Stimulated activated CD4-positive, alpha-beta T cell treated with anti-CD3 and anti-CD28 coated beads, TNF-alpha, amount 100 ng/mL, for 24 hours (primary cell): ENCODE measurements at regions not wholly inside any gene's neighbourhood (a gene's known extent, or its start where the extent isn't known, plus 50 kb on each side); places are given as distances from the start of the nearest gene placed in this dataset.
A peak's percentile ranks its signal among the peaks of the same experiment; 100 is the strongest.

ENCODE experiments used
- DNase-seq, 3 experiments: peaks; one replicate each; pipeline ENCODE4 v3.0.0-alpha.2; 2020; ENCODE audit warnings: low read depth in 3 of 3

DNA sequence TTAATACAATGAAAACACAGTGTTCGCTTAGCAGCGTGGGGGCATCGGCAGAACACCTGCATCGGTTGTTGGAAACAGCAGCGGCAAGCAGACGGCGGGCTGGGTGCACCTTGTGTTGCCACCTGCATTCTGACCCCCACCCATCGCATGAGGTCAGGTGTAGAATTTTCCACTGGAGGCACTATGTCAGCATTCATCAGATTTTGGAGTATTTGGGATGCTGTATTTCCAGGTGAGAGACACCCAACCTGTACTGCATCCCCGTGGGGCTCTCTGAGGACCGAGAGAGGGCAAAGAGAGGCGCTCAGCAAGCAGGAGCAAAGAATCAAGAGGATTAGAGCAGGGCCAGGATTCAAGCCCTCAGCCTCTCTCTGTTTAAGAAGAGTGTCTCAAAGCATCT, 116.4 kb upstream of the MGMT start:
- no peak for DNase-seq

DNA sequence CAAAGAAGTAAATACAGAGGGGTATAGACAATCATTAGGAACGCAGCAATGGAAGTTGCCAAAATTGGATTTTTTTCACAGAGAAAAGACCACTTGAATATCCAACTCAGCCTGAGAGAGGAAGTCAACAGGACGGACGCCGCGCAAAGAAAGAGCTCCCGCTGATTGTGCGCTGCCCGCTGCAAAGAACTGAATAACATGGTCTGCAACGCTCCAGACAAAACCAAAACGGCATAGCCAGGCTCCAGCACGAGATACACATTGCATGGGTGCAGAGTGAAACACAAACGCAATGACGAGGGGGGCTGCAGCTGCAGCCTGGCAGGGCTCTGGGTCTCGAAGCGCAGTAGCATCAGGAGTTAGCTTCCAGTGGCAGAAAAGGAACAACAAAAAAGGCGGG, 113.9 kb upstream of the MGMT start:
- DNase-seq = no peak

DNA sequence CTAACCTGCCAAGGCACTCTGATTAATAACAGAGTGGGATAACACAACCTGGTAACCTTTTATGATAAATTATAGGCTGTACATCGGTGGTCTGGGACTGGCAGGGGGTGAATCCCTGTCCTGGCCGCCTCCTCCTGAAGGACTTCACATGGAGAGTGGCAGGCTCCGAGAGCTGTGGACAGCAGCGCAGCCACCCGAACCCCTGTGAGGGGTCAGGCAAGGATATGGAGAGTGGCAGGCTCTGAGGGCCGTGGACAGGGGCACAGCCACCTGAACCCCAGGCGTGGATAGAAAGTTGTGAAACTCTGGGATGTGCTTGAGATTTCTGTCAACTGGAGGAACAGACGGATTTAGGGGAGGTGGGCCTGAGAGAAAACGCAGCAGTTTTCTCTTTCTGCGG, 107.0 kb upstream of the MGMT start:
- DNase-seq = no peak

DNA sequence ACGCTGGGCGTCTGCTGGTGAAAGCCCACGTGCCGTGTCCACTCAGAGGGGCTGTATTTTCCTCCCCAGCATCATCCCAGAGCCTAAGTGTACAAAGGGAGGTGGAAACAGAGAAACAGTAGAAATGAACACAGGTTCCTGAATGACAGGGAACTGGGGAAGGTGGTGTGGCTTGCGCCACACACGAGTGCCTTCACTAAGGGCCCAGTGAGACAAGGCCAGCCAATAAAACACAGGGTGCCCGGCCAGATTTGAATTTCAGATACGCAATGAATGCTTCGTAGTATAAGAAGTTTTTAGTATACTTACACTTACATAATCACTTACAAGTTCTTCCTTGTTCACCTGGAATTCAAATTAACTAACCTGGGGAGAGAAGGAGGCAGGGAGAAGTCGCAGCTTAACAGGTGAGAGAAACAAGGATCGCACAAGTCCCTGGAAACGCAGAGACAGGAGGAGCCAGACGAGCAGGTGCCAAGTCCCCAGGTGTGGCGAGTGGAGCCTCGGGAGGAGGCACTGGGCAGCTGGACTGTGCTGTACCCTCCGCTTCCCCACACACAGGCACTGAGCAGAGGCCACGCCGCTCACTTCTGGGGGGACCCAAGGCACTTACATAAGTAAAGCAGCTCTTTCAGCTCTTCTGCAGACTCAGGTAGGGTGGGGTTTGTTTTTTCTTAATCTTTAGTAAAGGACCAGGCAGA, 105.2 kb upstream of the MGMT start:
- DNase-seq = no peak

DNA sequence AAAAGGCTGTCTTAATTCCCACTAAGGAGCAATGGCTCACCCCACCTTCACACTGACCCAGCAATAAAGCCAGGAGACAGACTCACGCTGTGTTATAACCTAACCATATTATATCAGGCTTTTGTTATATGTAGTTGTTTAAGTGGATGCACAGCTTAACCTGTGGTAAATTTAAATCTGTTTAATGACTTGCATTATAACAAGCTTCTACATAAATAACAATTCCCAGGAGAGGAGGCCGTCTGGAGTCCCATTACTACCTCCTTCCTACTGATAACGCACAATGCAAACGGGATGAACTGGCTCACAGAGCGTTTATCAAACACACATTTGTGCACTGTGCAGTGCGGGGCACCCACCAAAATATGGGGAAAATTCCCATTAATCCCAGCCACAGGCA, 102.1 kb upstream of the MGMT start:
- no peak for DNase-seq

DNA sequence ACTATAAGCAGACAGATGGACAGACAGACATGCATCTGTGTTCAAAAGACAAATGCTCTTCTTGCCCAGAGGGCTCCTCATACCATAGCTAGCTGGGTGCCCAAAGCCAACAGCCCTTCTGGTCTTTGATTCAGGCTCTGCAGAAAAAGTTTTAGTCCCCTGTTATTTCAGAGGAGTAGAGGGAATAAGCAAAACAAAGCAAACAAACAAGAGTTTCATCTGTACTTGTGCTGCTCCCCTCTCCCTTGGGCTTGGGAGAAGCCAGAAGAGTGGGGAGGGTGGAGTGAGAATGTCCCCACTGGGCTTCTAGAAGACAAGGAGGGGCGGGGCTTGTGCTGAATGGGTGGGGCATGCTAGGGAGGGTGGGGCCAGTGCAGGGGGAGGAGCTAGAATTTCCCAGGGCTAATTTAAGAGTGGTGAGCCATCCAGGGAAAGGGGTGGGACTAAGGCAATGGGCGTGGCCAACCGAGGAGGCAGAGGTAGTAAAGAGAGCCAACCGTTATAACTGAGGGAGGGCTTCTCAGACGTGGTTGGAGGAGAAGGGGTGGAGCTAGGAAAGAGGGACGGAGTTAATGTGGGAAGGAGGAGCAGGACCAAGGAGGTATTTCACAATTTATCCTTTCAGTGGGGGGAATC, 101.2 kb upstream of the MGMT start:
- DNase-seq = peak in 1 of 3 experiments; percentile 5

DNA sequence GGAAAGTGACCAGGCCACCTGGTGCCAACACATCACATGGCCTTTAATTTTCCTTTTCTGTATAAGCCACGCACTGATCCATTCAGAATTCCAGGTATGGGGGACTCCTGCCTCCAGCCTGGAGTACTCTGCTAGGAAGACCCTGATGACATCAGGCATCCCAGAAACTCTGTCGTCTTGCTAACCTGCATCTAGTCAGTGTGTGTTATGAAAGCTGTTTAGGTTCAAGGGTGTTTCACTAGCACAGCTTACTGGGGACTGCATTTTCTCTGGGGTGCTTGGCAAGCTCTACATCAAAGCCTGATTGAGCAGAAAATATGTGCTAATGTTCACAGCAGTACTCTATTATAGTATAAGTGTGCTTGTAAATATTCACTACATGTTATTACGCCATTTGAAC, 100.6 kb upstream of the MGMT start:
- DNase-seq = no peak

DNA sequence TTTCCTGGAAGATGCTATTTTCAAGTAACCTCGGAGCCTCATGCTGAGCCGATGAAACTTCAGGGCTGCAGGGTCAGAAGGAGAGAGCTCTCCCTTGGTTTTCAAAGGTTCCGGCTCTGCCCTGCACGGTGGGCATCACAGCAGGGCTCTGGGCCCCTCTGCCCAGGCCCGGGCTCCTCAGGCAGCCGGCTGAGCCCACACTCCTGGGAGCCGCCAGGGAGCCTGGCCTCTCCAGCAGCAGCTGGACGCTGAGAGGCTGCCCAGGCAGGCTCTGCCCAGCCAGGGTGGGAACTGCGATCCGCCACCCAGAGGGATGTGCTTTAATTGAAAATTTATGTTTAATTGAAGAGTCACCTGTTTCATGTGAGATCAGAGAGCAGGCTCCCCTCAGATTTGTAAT, 97.5 kb upstream of the MGMT start:
- DNase-seq = no peak

DNA sequence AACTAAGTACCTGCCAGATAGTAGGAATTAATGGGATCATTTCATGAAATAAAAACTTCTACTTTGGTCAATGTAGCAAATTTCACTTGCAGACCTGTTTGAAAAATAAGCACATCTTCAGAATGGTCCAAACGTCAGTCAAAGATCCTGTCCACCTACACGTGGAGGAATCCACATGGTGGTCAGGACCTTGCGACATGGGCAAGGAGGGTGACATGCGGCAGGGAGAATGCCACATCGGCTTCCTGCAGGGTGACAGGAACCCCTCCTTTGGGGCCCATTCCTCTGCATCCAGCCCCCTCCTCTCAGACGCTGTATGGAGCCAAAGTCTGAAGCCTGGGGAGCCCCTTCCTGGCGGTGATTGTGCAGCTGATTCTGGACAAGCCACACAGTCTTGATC, 95.5 kb upstream of the MGMT start:
- DNase-seq = no peak

DNA sequence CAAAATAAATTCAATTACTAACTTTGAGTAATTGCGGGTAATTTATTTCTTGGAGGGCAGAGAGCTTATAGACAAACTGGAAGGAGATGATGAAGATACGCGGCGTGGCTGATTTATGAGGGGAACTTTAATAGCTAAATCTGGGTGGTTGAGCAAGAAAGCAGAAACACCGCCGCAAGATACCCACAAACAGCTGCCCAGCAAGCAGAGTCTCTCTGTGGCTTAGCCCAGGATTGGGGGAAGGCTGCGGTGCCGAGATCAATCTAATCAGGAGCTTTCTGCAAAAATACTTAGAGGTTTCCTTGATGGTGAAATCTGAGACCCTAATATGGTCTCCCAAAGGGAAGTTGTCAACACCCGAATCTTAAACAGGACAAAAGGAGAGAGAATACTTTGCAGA, 94.9 kb upstream of the MGMT start:
- DNase-seq = no peak

DNA sequence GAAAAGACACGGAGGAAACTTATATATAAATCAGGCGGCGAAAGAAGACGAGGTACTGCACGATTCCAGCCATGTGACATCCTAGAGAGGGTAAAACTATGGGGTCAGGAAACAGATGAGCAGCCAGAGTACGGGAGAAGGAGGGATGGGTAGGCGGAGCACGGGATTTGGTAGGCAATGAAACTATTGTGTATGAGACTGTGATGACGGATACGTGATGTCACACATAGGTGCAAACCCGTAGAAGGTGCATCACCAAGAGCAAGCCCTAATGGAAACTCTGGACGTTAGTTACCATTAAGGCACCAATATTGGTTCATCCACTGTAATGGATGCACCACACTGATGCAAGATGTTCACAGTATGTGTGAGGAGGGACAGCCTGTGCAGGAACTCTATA, 93.8 kb upstream of the MGMT start:
- DNase-seq = no peak

DNA sequence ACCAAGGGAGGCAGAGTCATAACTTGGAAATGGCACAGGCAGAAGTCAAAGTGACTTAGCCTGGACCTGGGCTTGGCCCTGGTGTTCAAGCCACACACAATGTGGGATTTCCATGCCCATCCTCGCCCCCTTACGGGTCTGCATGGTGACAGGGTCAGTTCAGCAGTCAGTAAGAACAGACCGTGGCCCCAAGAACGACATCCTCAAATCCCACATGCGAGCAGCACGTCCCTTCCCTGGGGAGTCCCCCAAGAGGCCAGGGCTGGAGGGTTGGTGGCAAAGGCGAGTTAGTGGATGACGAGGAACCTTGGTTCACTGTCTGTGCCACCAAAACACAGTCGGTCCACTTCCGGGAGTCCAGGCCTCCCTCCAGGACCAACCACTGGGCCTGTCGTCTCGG, 93.3 kb upstream of the MGMT start:
- DNase-seq = no peak

DNA sequence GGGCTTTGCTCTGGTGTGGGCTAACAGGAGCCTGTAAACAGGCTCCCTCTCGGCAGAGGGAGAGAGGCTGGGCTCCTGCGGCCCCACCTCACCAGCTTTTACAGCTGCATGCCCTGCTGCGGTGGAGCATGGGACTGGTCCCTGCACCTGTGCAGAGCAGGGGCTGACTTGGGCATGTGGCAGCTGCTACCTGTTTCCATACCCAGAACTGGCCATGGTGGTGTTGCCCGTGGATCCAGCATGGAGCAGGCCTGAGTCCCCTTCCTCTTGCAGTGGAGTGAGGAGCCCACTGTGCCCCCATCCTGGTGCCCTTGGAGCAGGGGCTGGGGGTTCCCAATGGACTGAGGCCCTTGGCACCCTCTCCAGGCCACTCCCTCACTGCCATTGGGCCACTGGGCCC, 91.9 kb upstream of the MGMT start:
- no peak for DNase-seq

DNA sequence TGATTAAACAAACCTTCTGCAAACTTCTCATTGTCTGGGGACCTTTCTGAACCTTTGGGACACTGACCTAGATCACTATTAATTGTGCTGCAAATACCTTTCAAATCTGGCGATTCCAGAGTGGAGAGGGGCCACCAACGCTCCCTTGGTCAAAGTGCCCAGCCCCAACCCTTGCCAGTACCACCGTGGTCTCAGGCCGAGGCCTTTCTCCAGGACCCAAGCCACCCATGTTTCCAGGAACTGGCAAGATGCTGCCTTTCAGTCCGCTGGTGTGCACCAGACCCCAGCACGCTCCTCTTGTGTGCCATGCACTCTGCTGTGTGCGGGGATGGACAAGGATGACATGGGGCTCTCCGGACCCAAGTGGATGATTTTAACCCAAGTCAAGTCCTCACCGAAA, 91.1 kb upstream of the MGMT start:
- DNase-seq = no peak

DNA sequence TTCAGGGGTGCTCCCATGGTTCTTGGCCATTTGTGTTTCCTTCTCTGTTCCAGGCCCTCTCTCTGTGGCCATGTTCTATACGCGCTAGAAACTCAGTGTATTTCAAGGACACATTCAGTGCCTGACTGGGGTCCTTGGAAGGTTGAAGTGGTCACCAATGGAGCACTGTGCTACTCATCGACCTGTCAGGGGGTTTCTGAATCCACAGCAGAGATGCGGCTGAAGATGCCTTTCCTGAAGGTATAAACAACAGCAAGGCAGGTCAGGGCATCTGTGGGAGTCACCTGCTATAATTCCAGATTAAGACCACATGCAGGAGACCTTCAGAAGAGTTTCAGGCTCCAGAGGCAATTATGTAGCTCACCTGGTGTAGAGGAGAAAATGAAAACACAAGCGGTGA, 86.8 kb upstream of the MGMT start:
- no peak for DNase-seq

DNA sequence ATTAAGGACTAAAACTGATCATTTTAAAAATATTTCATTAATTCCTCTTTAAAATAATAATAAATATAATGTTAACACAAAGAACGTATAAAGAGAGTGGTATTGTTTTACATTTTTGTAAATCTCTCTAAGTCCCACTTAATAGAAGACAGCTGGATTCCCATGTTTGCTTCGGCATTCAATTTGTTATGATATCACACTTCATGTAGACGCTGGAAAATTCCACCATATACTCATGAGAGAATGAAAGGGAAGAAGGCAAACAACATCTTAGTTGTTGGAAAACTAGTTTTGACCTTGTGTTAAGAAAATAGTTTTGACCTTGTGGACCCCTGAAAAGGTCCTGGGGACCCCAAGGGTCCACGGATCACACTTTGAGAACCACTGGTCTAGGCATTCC, 85.3 kb upstream of the MGMT start:
- DNase-seq = no peak

DNA sequence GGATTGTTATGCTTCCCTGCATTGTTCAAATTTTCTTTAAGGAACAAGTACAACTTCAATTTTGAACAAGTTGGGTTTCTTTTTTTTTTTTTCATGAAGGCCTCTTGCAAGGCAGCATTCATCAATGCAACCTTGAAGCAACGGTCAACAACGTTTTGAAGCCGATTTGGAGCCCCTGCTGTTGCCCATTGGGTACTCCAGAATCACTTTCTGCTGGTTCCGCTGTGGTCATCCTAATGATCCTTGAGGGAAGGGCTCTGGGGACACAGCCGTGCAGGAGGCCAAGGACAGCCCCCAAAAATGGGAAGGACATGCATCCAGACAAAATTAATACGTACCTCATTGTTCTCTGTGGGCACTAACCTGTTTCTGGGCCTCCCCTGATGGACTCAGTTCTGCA, 84.6 kb upstream of the MGMT start:
- DNase-seq = no peak

DNA sequence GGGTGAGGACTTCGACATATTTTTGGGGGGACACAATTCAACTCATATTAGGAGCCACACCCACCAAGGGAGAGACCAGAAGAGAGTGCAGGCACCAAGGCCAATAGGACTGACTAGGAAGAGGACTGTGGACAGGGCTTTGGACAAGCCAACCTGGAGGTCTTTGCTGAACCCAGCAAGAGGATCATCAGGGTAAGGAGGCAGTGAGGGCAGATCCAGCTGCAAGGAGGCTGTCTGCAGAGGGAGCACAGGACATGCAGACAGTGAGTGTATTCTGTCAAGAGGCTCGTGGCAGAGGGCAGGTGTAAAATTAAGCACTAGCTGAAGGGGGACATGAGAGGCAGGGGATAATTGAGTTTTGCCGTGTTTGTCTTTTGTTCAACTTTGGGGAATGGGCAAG, 83.4 kb upstream of the MGMT start:
- no peak for DNase-seq

DNA sequence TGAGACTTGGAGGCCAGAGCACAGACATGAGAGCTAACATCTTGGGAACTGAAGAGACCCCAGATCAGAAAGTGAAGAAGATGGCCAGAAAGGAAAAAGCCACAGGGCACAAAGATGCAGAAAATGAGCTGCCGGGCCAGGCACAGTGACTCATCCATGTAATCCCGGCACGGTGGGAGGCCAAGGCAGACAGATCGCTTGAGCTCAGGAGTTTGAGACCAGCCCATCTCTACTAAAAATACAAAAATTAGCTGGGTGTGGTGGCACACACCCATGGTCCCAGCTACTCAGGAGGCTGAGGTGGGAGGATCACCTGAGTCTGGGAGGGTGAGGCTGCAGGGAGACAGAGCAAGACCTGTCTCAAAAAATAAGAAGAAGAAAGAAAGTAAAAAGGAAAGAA, 81.4 kb upstream of the MGMT start:
- no peak for DNase-seq

DNA sequence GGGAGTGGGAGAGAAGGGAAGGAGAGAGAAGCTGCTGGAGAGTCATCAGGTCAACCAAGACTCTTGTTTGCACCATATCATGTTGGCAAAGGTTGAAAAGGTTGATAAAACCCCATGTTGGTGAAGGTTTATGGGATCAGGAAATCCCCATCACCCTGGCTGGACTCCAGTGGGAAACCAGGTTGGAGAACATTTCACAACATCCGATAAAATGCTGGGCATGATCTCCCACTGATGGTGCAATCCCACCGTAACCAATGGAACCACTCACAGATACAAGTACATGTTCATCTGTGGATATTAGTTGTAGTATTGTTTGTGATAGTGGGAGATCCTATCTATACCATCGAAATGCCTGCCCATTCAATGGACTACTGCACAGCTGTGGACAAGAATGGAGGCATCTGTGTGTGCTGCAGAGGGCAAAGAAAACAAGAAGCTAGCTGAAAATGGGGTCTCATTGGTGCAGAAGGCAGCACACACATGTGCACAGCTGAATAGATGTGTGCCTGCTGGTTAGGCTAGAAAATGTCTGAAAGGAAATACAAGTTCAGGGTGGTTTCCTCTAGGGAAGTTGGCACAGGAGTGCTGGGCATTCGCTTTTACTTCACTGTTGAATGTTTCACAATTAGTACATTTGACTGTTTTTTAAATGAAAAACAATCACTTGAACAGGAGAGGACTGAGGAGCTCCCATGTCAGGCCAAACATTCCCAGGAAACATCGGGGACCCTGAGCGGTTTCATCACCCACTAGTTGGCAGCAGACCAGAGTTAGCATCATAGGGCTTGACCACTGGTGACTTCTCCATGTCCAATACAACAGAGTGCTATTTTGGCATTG, 80.4 kb upstream of the MGMT start:
- DNase-seq = no peak

DNA sequence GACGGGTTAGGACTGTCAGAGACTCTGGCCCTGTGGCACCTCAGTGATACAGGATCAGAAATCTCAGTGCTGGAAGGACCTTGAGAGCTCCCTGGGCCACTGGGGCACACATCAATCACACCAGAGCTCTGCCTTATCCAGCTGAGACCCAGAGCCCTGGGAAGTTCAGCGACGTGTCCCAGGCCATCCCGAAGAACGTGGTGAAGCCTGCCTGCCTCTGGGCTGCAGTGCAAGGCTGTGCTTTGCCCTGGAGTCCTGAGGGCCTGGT, 79.8 kb upstream of the MGMT start:
- DNase-seq = no peak

DNA sequence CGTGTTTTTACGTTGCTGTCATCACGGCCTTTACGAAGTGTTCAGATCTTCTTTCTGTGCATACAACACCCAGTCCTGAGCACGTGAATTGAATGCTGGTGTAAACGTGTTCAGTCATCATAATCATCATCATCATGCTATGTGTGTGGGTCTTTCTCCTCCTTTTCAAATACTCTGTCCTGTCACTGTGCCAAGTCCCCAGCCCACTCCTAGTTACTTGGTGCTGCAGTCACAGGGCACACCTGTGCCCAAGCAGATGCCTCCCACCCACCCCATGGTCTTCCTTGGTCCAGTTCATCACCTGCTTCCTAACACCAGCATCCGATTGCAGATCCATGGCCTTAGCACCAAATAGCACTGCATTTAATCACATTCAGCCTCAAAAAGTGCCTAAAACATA, 78.6 kb upstream of the MGMT start:
- DNase-seq = no peak

DNA sequence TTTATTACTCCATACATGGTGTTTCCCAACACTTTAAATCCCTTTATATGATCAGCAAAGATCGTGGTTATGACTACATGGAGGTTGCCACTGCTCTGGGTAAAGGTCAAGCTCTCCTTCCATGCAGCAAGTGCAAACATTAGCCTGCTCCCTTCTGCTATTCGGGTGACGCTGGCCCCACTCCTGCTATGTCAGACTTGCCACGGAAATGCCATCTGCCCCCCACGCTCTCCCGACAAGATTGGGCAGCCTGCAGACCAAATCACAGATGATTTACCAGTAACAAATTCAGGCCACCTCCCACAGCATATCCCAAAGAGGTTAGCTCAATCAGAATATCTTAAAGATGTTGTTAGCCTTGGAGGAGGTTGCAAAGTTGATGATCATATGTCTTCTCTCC, 77.8 kb upstream of the MGMT start:
- DNase-seq = no peak
